Stimulated activated CD4-positive, alpha-beta T cell treated with anti-CD3 and anti-CD28 coated beads, TNF-alpha, amount 100 ng/mL, for 4 hours (primary cell): ENCODE measurements at regions not wholly inside any gene's neighbourhood (a gene's known extent, or its start where the extent isn't known, plus 50 kb on each side); places are given as distances from the start of the nearest gene placed in this dataset.

Experiments used
- DNase-seq, 3 experiments: peaks; one replicate each; pipeline ENCODE4 v3.0.0-alpha.2; 2020; ENCODE audit warnings: low read depth in 3 of 3

- DNase-seq: no peak
These were observed 462.3 kb upstream of the JARID2 start for GRCh38 chr6:14783594-14783993.

- no peak for DNase-seq
These were observed 461.0 kb upstream of the JARID2 start for GRCh38 chr6:14784596-14785492.

GRCh38 chr6:14785493-14785790 is 460.4 kb upstream of the JARID2 start:
- DNase-seq: no peak

GRCh38 chr6:14786008-14786407 is 459.9 kb upstream of the JARID2 start:
- DNase-seq: no peak

GRCh38 chr6:14786455-14786854 is 459.4 kb upstream of the JARID2 start:
- no peak for DNase-seq

- no peak for DNase-seq
These were observed 458.6 kb upstream of the JARID2 start for GRCh38 chr6:14787250-14787649.

- no peak for DNase-seq
These were observed 458.2 kb upstream of the JARID2 start for GRCh38 chr6:14787677-14788076.

GRCh38 chr6:14789996-14790395 is 455.9 kb upstream of the JARID2 start:
- DNase-seq: no peak

- no peak for DNase-seq
These were observed 454.9 kb upstream of the JARID2 start for GRCh38 chr6:14790976-14791375.

GRCh38 chr6:14791526-14791925 is 454.3 kb upstream of the JARID2 start:
- no peak for DNase-seq

- no peak for DNase-seq
These were observed 453.5 kb upstream of the JARID2 start for GRCh38 chr6:14792118-14792955.

- no peak for DNase-seq
These were observed 450.4 kb upstream of the JARID2 start for GRCh38 chr6:14795451-14795850.

GRCh38 chr6:14796974-14797762 is 448.7 kb upstream of the JARID2 start:
- DNase-seq: no peak

- DNase-seq: no peak
These were observed 447.8 kb upstream of the JARID2 start for GRCh38 chr6:14797875-14798593.

- no peak for DNase-seq
These were observed 447.3 kb upstream of the JARID2 start for GRCh38 chr6:14798594-14798982.

GRCh38 chr6:14798996-14799588 is 446.8 kb upstream of the JARID2 start:
- DNase-seq: no peak

GRCh38 chr6:14799928-14800327 is 445.9 kb upstream of the JARID2 start:
- no peak for DNase-seq

- no peak for DNase-seq
These were observed 443.2 kb upstream of the JARID2 start for GRCh38 chr6:14802514-14803160.

- no peak for DNase-seq
These were observed 441.7 kb upstream of the JARID2 start for GRCh38 chr6:14804001-14804784.

GRCh38 chr6:14804785-14805210 is 441.1 kb upstream of the JARID2 start:
- no peak for DNase-seq
